ENCODE measurements at regions not wholly inside any gene's neighbourhood (a gene's known extent, or its start where the extent isn't known, plus 50 kb on each side); places are given as distances from the start of the nearest gene placed in this dataset.

- Histone ChIP-seq H3K27me3 (replicated peaks; ENCODE audit: insufficient read depth) (0 out of 2 replicates have a peak, but pooled peaks cover 3% of the 10 kb centered on the region), H3K4me3 (no peak overlapping the region), H2AFZ (no peak overlapping the region), H3K4me1 (ENCODE audit: insufficient read depth) (no peaks in the 10 kb centered on the region), H3K27ac (no peak overlapping the region), H3K4me2 (ENCODE audit: unreplicated experiment) (no peak overlapping the region), H3K9me3 (ENCODE audit: low read depth) (no peaks in the 10 kb centered on the region), H3K9me2 (ENCODE audit: insufficient read depth) (no peaks in the 10 kb centered on the region), H3K36me3 (ENCODE audit: low read depth) (no peaks in the 10 kb centered on the region), H4K20me1 (ENCODE audit: insufficient read depth) (no peaks in the 10 kb centered on the region), H3F3A (ENCODE audit: insufficient read depth) (no peaks in the 10 kb centered on the region), H3K79me2 (ENCODE audit: insufficient read depth) (no peaks in the 10 kb centered on the region), H3K9ac (no peak overlapping the region)
- DNase-seq, result no peak
- WGBS, 2 experiments (ENCODE audit: low coverage in 1 of 2, low lambda C conversion rate in 2 of 2, missing lambda C conversion rate in 2 of 2), result 38 to 43% methylated on average over 4 of the region's 4 CpGs
- in situ Hi-C loops (cut with MboI), result loop anchor here (25.0 kb wide), 1 partner anchor 98 kb away; no protein-coding TSS in a partner anchor
- TF ChIP-seq EZH2 (IDR thresholded peaks at IDR 0.05; ENCODE audit: insufficient read depth, poor library complexity, severe bottlenecking), result no peak
- TF ChIP-seq EZH2phosphoT487 (IDR thresholded peaks at IDR 0.05; ENCODE audit: insufficient read depth, low read depth), result no peak
Measured at GRCh38 chr9:78510035-78510434, 213.1 kb downstream of the PSAT1 start.

GRCh38 chr9:78515108-78515507 is 218.2 kb downstream of the PSAT1 start:
- Histone ChIP-seq H3K9ac (no peak overlapping the region), H3K27ac (no peak overlapping the region), H3K4me3 (no peak overlapping the region), H3K36me3 (ENCODE audit: low read depth) (no peaks in the 10 kb centered on the region), H3K4me1 (ENCODE audit: insufficient read depth) (no peaks in the 10 kb centered on the region), H3F3A (ENCODE audit: insufficient read depth) (no peaks in the 10 kb centered on the region), H3K4me2 (ENCODE audit: unreplicated experiment) (no peak overlapping the region), H2AFZ (no peak overlapping the region), H4K20me1 (ENCODE audit: insufficient read depth) (no peaks in the 10 kb centered on the region), H3K9me3 (ENCODE audit: low read depth) (no peaks in the 10 kb centered on the region), H3K27me3 (replicated peaks; ENCODE audit: insufficient read depth) (no peaks in the 10 kb centered on the region), H3K79me2 (ENCODE audit: insufficient read depth) (no peaks in the 10 kb centered on the region), H3K9me2 (ENCODE audit: insufficient read depth) (no peaks in the 10 kb centered on the region)
- in situ Hi-C loops (cut with MboI), result loop anchor here (25.0 kb wide), 1 partner anchor 103 kb away; no protein-coding TSS in a partner anchor
- DNase-seq, result no peak
- 4 to 8% methylated on average over 1 of the region's 1 CpG for WGBS, 2 experiments (ENCODE audit: low coverage in 1 of 2, low lambda C conversion rate in 2 of 2, missing lambda C conversion rate in 2 of 2)
- no peak for TF ChIP-seq EZH2phosphoT487 (IDR thresholded peaks at IDR 0.05; ENCODE audit: insufficient read depth, low read depth)
- TF ChIP-seq EZH2 (IDR thresholded peaks at IDR 0.05; ENCODE audit: insufficient read depth, poor library complexity, severe bottlenecking), result no peak

- no peak for TF ChIP-seq EZH2phosphoT487 (IDR thresholded peaks at IDR 0.05; ENCODE audit: insufficient read depth, low read depth)
- no peaks in the 10 kb centered on the region for H3K9me2 ChIP-seq (ENCODE audit: insufficient read depth)
- peaks cover 13% of the 10 kb centered on the region for H3K9me3 ChIP-seq (ENCODE audit: low read depth)
- no peaks in the 10 kb centered on the region for H3K4me1 ChIP-seq (ENCODE audit: insufficient read depth)
- no peaks in the 10 kb centered on the region for H3K27me3 ChIP-seq (replicated peaks; ENCODE audit: insufficient read depth)
- H3F3A ChIP-seq (ENCODE audit: insufficient read depth), result no peaks in the 10 kb centered on the region
- H2AFZ ChIP-seq, result no peak overlapping the region
- no peaks in the 10 kb centered on the region for H3K36me3 ChIP-seq (ENCODE audit: low read depth)
- H3K4me2 ChIP-seq (ENCODE audit: unreplicated experiment), result no peak overlapping the region
- DNase-seq, result no peak
- no peak overlapping the region for H3K27ac ChIP-seq
- in situ Hi-C loops (cut with MboI), result loop anchor here (25.0 kb wide), 1 partner anchor 107 kb away; no protein-coding TSS in a partner anchor
- H3K79me2 ChIP-seq (ENCODE audit: insufficient read depth), result no peaks in the 10 kb centered on the region
- H3K9ac ChIP-seq, result no peak overlapping the region
- H3K4me3 ChIP-seq, result no peak overlapping the region
- 39 to 56% methylated on average over 4 of the region's 4 CpGs for WGBS, 2 experiments (ENCODE audit: low coverage in 1 of 2, low lambda C conversion rate in 2 of 2, missing lambda C conversion rate in 2 of 2)
- H4K20me1 ChIP-seq (ENCODE audit: insufficient read depth), result no peaks in the 10 kb centered on the region
Measured at GRCh38 chr9:78519786-78520185, 222.9 kb downstream of the PSAT1 start.

GRCh38 chr9:78521680-78522079 is 224.8 kb downstream of the PSAT1 start:
- H4K20me1 ChIP-seq (ENCODE audit: insufficient read depth), result no peaks in the 10 kb centered on the region
- H3K9me3 ChIP-seq (ENCODE audit: low read depth), result peaks cover 13% of the 10 kb centered on the region
- in situ Hi-C loops (cut with MboI), result loop anchor here (25.0 kb wide), 1 partner anchor 109 kb away; no protein-coding TSS in a partner anchor
- H3F3A ChIP-seq (ENCODE audit: insufficient read depth), result no peaks in the 10 kb centered on the region
- no peak overlapping the region for H3K4me2 ChIP-seq (ENCODE audit: unreplicated experiment)
- H3K36me3 ChIP-seq (ENCODE audit: low read depth), result no peaks in the 10 kb centered on the region
- H3K27me3 ChIP-seq (replicated peaks; ENCODE audit: insufficient read depth), result no peaks in the 10 kb centered on the region
- H3K4me1 ChIP-seq (ENCODE audit: insufficient read depth), result no peaks in the 10 kb centered on the region
- no peak overlapping the region for H3K4me3 ChIP-seq
- no peaks in the 10 kb centered on the region for H3K79me2 ChIP-seq (ENCODE audit: insufficient read depth)
- no peak overlapping the region for H3K9ac ChIP-seq
- no peak overlapping the region for H2AFZ ChIP-seq
- DNase-seq, result no peak
- H3K27ac ChIP-seq, result no peak overlapping the region
- H3K9me2 ChIP-seq (ENCODE audit: insufficient read depth), result no peaks in the 10 kb centered on the region
- TF ChIP-seq EZH2phosphoT487 (IDR thresholded peaks at IDR 0.05; ENCODE audit: insufficient read depth, low read depth), result no peak
- TF ChIP-seq EZH2 (IDR thresholded peaks at IDR 0.05; ENCODE audit: insufficient read depth, poor library complexity, severe bottlenecking), result no peak

- no peaks in the 10 kb centered on the region for H3F3A ChIP-seq (ENCODE audit: insufficient read depth)
- H3K79me2 ChIP-seq (ENCODE audit: insufficient read depth), result no peaks in the 10 kb centered on the region
- no peak for TF ChIP-seq EZH2 (IDR thresholded peaks at IDR 0.05; ENCODE audit: insufficient read depth, poor library complexity, severe bottlenecking)
- TF ChIP-seq EZH2phosphoT487 (IDR thresholded peaks at IDR 0.05; ENCODE audit: insufficient read depth, low read depth), result no peak
- H3K4me3 ChIP-seq, result no peak overlapping the region
- no peaks in the 10 kb centered on the region for H3K9me2 ChIP-seq (ENCODE audit: insufficient read depth)
- peaks cover 11% of the 10 kb centered on the region for H3K9me3 ChIP-seq (ENCODE audit: low read depth)
- no peaks in the 10 kb centered on the region for H3K27me3 ChIP-seq (replicated peaks; ENCODE audit: insufficient read depth)
- WGBS, 2 experiments (ENCODE audit: low coverage in 1 of 2, low lambda C conversion rate in 2 of 2, missing lambda C conversion rate in 2 of 2), result 15 to 19% methylated on average over 2 of the region's 2 CpGs
- in situ Hi-C loops (cut with MboI), result no loop called here
- H4K20me1 ChIP-seq (ENCODE audit: insufficient read depth), result no peaks in the 10 kb centered on the region
- no peak overlapping the region for H3K4me2 ChIP-seq (ENCODE audit: unreplicated experiment)
- no peak overlapping the region for H2AFZ ChIP-seq
- no peaks in the 10 kb centered on the region for H3K36me3 ChIP-seq (ENCODE audit: low read depth)
- no peaks in the 10 kb centered on the region for H3K4me1 ChIP-seq (ENCODE audit: insufficient read depth)
- no peak for DNase-seq
- H3K27ac ChIP-seq, result no peak overlapping the region
- no peak overlapping the region for H3K9ac ChIP-seq
Measured at GRCh38 chr9:78525986-78526560, 229.1 kb downstream of the PSAT1 start.

All from GM23248 (cell line).